Urinary bladder (tissue), 3 donors: ENCODE measurements at regions not wholly inside any gene's neighbourhood (a gene's known extent, or its start where the extent isn't known, plus 50 kb on each side); places are given as distances from the start of the nearest gene placed in this dataset.

ENCODE experiments used
- DNase-seq: peaks from one replicate; pipeline ENCODE4 v3.0.0-alpha.2; 2015; ENCODE audit errors: extremely low spot score
- H3K27ac ChIP-seq: one replicate; pipeline ENCODE4 v1.5.1; 2013; ENCODE audit warnings: low read depth, mild to moderate bottlenecking, moderate library complexity
- H3K36me3 ChIP-seq: one replicate; pipeline ENCODE4 v1.6.1; 2013; ENCODE audit warnings: mild to moderate bottlenecking, moderate library complexity; ENCODE audit not compliant: insufficient read depth
- H3K4me1 ChIP-seq: one replicate; pipeline ENCODE4 v1.6.1; 2013; ENCODE audit warnings: mild to moderate bottlenecking, moderate library complexity; ENCODE audit not compliant: insufficient read depth
- H3K4me3 ChIP-seq: one replicate; pipeline ENCODE4 v1.5.1; 2013; ENCODE audit warnings: low read depth, low read length
- WGBS: extraction: QIAGEN DNeasy Blood & Tissue Kit; methylation state at CpG from one replicate; pipeline ENCODE4 v1.1.7; 2013; 5-methylcytosine and 5-hydroxymethylcytosine counted together
- donor health status: healthy with polysubstance abuse.
- donor health status: healthy.

- 66% methylated on average over 4 of the region's 4 CpGs for WGBS
- H3K4me3 ChIP-seq, result no peak overlapping the region
- DNase-seq, result no peak
- H3K36me3 ChIP-seq, result no peaks in the 10 kb centered on the region
- no peaks in the 10 kb centered on the region for H3K4me1 ChIP-seq
- H3K27ac ChIP-seq, result no peak overlapping the region
These were observed 257.1 kb upstream of the MAP3K1 start for GRCh38 chr5:56558131-56558745.

DNA sequence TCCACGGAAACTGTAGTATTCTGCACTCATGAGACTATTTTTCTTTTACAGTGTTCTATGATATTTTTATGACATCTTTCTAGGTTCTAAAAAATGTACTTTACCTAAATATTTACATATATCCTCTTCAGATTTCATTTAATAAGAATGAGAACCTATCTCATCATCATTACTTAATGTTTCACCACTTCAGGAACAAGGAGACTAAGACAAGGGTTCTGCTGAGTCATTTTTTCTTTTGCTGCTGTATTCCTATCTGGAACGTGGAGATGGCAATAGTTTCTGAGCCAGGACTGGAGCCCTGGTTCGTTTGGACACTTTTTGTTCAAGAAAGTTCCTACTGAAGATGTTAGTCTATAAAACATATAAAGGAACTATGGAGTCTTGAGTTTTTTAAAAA lies 258.2 kb upstream of the MAP3K1 start:
- H3K4me1 ChIP-seq, result no peaks in the 10 kb centered on the region
- H3K4me3 ChIP-seq, result no peak overlapping the region
- DNase-seq, result no peak
- WGBS, result 30% methylated on average over 3 of the region's 3 CpGs
- no peaks in the 10 kb centered on the region for H3K36me3 ChIP-seq
- H3K27ac ChIP-seq, result no peak overlapping the region

DNA sequence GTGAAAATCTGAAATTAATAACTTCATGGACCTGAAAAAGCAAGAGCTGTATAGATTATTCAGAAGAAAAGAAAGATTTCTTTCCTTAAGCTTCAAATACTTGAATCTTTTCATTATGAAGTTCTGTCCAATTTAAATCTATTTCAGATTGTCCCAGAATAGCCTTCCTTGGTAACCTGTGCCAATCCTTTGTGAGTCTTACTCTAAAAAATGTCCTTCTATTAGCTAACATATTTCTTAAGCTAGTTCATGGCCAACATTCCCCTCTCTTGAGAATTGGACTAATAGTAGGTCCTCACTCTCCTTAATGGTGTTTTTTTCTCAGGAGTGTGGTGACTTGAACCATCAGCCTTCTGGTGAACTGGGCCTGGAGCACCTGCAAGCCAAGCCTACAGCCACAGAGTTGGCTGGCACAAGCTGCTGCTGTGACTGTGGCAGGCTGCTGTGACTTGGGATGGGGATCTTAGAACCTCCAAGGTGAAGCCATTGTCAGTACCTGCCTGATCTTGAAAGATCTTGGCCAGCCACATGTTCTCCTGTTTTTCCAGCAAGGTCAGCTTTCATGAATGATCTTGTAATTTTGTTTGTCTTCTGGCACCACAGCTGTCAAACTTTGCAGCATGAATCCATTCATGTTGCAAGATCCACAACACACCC lies 262.6 kb upstream of the MAP3K1 start:
- Histone ChIP-seq H3K36me3 (no peaks in the 10 kb centered on the region), H3K4me1 (no peaks in the 10 kb centered on the region), H3K27ac (no peak overlapping the region), H3K4me3 (no peak overlapping the region)
- DNase-seq, result no peak

GRCh38 chr5:56550227-56550626 lies 265.1 kb upstream of the MAP3K1 start:
- no peak for DNase-seq
- 70% methylated on average over 2 of the region's 2 CpGs for WGBS
- Histone ChIP-seq H3K27ac (no peak overlapping the region), H3K4me3 (no peak overlapping the region), H3K4me1 (no peaks in the 10 kb centered on the region), H3K36me3 (no peaks in the 10 kb centered on the region)

- H3K36me3 ChIP-seq, result no peaks in the 10 kb centered on the region
- 93% methylated on average over 3 of the region's 3 CpGs for WGBS
- H3K4me1 ChIP-seq, result no peaks in the 10 kb centered on the region
- H3K27ac ChIP-seq, result no peak overlapping the region
- no peak for DNase-seq
- no peak overlapping the region for H3K4me3 ChIP-seq
These were observed 266.1 kb upstream of the MAP3K1 start for GRCh38 chr5:56549096-56549886.

GRCh38 chr5:56545016-56545415 lies 270.3 kb upstream of the MAP3K1 start:
- Histone ChIP-seq H3K4me3 (no peak overlapping the region), H3K36me3 (no peaks in the 10 kb centered on the region), H3K4me1 (no peaks in the 10 kb centered on the region), H3K27ac (no peak overlapping the region)
- DNase-seq, result no peak
- 94% methylated on average over 7 of the region's 7 CpGs for WGBS

DNA sequence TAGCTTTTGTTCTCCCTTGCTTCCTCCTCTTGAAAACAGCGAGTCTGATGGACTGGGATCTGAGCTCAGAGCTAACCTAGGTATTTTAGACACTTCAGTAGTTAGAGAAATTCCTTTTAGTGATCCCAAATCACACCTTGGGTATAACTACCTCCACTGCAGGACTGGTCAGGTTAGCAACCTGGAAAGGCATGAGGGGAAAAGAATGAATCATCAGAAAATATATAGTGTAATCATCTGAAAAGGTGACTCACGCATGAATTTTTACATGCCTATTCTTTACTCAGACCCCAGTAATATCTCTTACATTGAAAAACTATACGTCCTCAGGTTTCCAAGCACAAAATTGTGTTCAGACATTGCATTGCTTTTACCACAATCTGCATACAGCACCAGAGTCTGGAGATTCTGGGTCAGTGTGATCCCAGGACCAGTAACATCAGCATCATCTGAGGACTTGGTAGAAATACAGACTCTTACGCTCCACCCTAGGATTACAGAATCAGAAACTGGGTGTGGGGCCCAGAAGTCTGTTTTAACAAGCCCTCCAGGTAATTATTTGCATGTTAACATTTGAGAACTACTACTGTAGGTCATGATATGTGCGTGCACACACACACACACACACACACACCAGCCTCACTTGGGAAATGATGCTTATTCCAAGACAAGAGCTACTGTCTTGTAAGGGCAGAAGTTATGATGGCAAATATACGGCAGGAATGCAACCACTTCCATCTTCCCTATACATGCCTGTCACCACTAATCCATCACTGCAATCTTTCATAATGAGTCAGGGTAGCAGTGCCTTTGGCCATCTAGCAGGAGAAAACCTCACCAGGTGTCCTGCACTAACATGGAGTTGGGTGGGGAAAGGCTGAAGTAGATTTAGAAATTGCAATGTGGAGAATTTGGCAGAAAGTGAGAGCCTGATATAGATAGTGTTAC lies 271.6 kb upstream of the MAP3K1 start:
- Histone ChIP-seq H3K4me1 (no peaks in the 10 kb centered on the region), H3K4me3 (no peak overlapping the region), H3K27ac (no peak overlapping the region), H3K36me3 (no peaks in the 10 kb centered on the region)
- WGBS, result 86% methylated on average over 6 of the region's 6 CpGs
- DNase-seq, result no peak

- H3K4me1 ChIP-seq, result no peaks in the 10 kb centered on the region
- DNase-seq, result no peak
- H3K4me3 ChIP-seq, result no peak overlapping the region
- H3K27ac ChIP-seq, result no peak overlapping the region
- no peaks in the 10 kb centered on the region for H3K36me3 ChIP-seq
- 93% methylated on average over 4 of the region's 4 CpGs for WGBS
These were observed 275.1 kb upstream of the MAP3K1 start for GRCh38 chr5:56540266-56540665.

DNA sequence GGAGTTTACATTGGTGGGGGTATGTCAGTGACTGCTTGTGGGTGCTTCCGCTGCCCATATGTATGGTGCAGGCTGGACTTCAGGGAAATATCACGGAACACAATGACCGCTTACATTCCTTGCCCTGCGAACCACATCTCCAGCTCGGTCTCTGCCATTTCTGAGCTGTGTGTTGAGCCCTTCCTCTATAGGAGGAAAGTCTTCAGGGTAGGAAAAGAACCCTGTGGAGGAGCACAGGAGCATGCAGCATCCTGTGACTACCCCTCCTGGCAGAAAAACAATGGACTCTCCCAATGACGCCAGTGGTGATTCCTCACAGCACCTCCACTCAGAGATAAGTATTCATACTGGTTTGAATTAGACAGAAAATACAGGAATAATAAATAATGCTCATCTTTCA lies 276.8 kb upstream of the MAP3K1 start:
- H3K27ac ChIP-seq, result no peak overlapping the region
- no peaks in the 10 kb centered on the region for H3K36me3 ChIP-seq
- 96% methylated on average over 6 of the region's 6 CpGs for whole genome bisulfite sequencing
- DNase-seq, result no peak
- H3K4me1 ChIP-seq, result no peaks in the 10 kb centered on the region
- H3K4me3 ChIP-seq, result no peak overlapping the region

- WGBS, result 98% methylated on average over 1 of the region's 1 CpG
- Histone ChIP-seq H3K4me1 (no peaks in the 10 kb centered on the region), H3K4me3 (no peak overlapping the region), H3K36me3 (no peaks in the 10 kb centered on the region), H3K27ac (no peak overlapping the region)
- no peak for DNase-seq
These were observed 280.0 kb upstream of the MAP3K1 start for GRCh38 chr5:56535347-56535746.

GRCh38 chr5:56534102-56534829 lies 281.1 kb upstream of the MAP3K1 start:
- DNase-seq, result no peak
- H3K36me3 ChIP-seq, result no peaks in the 10 kb centered on the region
- 89% methylated on average over 6 of the region's 6 CpGs for WGBS
- no peak overlapping the region for H3K4me3 ChIP-seq
- no peak overlapping the region for H3K27ac ChIP-seq
- H3K4me1 ChIP-seq, result no peaks in the 10 kb centered on the region

- WGBS, result 30% methylated on average over 3 of the region's 3 CpGs
- no peak for DNase-seq
- Histone ChIP-seq H3K4me1 (no peaks in the 10 kb centered on the region), H3K36me3 (no peaks in the 10 kb centered on the region), H3K27ac (no peak overlapping the region), H3K4me3 (no peak overlapping the region)
These were observed 282.9 kb upstream of the MAP3K1 start for GRCh38 chr5:56532466-56532865.

- Histone ChIP-seq H3K4me1 (no peaks in the 10 kb centered on the region), H3K27ac (no peak overlapping the region), H3K4me3 (no peak overlapping the region), H3K36me3 (no peaks in the 10 kb centered on the region)
- 88% methylated on average over 2 of the region's 2 CpGs for WGBS
- no peak for DNase-seq
These were observed 284.7 kb upstream of the MAP3K1 start for GRCh38 chr5:56530626-56531138.
